ENCODE measurements at regions not wholly inside any gene's neighbourhood (a gene's known extent, or its start where the extent isn't known, plus 50 kb on each side); places are given as distances from the start of the nearest gene placed in this dataset.

DNA sequence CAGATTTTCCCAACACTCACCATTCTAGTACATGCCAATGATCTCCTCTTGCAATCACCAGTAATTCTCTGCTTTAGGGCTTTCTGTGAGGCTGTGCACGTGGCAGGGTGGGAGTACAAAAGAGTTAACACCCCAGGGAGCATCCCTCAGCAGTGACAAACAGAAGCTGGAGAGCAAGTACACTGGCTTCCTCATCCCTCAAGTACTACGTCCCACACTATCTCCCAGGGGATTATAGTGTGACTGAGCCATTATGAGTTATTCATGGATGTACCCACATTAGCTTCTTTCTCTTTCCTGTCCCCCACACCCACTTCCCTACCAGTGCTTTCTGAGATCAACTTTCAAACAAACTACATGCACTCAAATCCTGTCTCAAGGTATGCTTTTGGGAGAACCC lies 1216.5 kb upstream of the AUTS2 start:
- Histone ChIP-seq H3K4me1 (ENCODE audit: insufficient read depth, low read length) (no peaks in the 10 kb centered on the region), H4K20me1 (ENCODE audit: insufficient read depth, low read length) (no peaks in the 10 kb centered on the region), H2AFZ (ENCODE audit: low read length) (no peak overlapping the region), H3K79me2 (ENCODE audit: insufficient read depth, low read length) (no peaks in the 10 kb centered on the region), H3K4me3 (ENCODE audit: insufficient read depth, low read length) (no peak overlapping the region), H3K27me3 (ENCODE audit: insufficient read depth, low read length) (no peaks in the 10 kb centered on the region), H3K4me2 (ENCODE audit: insufficient read depth, low read length) (no peak overlapping the region), H3K36me3 (ENCODE audit: insufficient read depth, low read length) (no peaks in the 10 kb centered on the region), H3K9me3 (ENCODE audit: low read depth, low read length) (no peaks in the 10 kb centered on the region), H3K27ac (ENCODE audit: low read depth, low read length) (no peak overlapping the region)
- no peak for DNase-seq (ENCODE audit: insufficient read length, low spot score, missing footprints)
- TF ChIP-seq, protein P1, sequence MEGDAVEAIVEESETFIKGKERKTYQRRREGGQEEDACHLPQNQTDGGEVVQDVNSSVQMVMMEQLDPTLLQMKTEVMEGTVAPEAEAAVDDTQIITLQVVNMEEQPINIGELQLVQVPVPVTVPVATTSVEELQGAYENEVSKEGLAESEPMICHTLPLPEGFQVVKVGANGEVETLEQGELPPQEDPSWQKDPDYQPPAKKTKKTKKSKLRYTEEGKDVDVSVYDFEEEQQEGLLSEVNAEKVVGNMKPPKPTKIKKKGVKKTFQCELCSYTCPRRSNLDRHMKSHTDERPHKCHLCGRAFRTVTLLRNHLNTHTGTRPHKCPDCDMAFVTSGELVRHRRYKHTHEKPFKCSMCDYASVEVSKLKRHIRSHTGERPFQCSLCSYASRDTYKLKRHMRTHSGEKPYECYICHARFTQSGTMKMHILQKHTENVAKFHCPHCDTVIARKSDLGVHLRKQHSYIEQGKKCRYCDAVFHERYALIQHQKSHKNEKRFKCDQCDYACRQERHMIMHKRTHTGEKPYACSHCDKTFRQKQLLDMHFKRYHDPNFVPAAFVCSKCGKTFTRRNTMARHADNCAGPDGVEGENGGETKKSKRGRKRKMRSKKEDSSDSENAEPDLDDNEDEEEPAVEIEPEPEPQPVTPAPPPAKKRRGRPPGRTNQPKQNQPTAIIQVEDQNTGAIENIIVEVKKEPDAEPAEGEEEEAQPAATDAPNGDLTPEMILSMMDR (IDR thresholded peaks at IDR 0.05; ENCODE audit: extremely low read depth, low read depth, low read length) = no peak

DNA sequence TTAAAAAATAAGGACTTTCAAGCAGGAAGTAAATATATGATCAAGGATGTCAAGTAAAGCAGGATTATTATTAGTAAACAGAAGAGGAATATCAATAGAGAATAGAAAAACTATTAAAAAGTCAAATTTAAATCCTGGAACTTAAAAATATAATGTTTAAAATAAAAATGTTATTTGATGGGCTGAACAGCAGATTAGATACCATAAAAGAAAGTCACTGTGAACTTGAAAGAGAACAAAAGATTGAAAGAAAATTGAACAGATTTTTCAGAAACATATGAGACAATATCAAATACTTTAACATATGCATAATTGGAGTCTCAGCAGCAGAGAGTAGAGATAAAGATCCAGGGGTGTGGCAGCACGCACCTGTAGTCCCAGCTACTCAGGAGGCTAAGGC lies 1213.7 kb upstream of the AUTS2 start:
- Histone ChIP-seq H3K27me3 (ENCODE audit: insufficient read depth, low read length) (no peaks in the 10 kb centered on the region), H3K4me1 (ENCODE audit: insufficient read depth, low read length) (no peaks in the 10 kb centered on the region), H3K4me3 (ENCODE audit: insufficient read depth, low read length) (no peak overlapping the region), H4K20me1 (ENCODE audit: insufficient read depth, low read length) (no peaks in the 10 kb centered on the region), H2AFZ (ENCODE audit: low read length) (no peak overlapping the region), H3K36me3 (ENCODE audit: insufficient read depth, low read length) (no peaks in the 10 kb centered on the region), H3K9me3 (ENCODE audit: low read depth, low read length) (no peaks in the 10 kb centered on the region), H3K79me2 (ENCODE audit: insufficient read depth, low read length) (no peaks in the 10 kb centered on the region), H3K4me2 (ENCODE audit: insufficient read depth, low read length) (no peak overlapping the region), H3K27ac (ENCODE audit: low read depth, low read length) (no peak overlapping the region)
- no peak for DNase-seq (ENCODE audit: insufficient read length, low spot score, missing footprints)
- TF ChIP-seq, protein P1 (IDR thresholded peaks at IDR 0.05; ENCODE audit: extremely low read depth, low read depth, low read length) = no peak

DNA sequence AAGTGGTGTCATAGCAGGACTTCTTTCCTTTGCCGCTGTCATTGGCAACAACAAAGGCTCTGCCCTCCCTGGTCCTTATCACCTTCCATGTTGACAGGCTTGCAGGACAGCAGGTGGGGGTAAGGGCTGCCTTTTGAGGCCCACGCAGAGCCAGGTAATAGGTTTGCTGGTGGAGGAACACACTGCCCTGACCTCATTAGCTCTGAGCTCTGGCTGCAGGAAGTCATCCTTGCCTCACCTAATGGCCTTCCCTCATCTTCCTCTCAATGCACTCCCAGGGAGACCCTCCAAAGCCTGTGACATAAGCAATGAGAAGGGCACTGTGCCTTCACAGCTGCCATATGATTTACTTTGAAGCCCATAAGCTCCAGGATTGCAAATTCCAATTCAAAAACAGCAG lies 1205.2 kb upstream of the AUTS2 start:
- no peak overlapping the region for H3K27ac ChIP-seq (ENCODE audit: low read depth, low read length)
- no peaks in the 10 kb centered on the region for H3K79me2 ChIP-seq (ENCODE audit: insufficient read depth, low read length)
- no peaks in the 10 kb centered on the region for H4K20me1 ChIP-seq (ENCODE audit: insufficient read depth, low read length)
- no peaks in the 10 kb centered on the region for H3K4me1 ChIP-seq (ENCODE audit: insufficient read depth, low read length)
- no peak overlapping the region for H3K4me3 ChIP-seq (ENCODE audit: insufficient read depth, low read length)
- no peak overlapping the region for H3K4me2 ChIP-seq (ENCODE audit: insufficient read depth, low read length)
- DNase-seq (ENCODE audit: insufficient read length, low spot score, missing footprints) = no peak
- H2AFZ ChIP-seq (ENCODE audit: low read length) = no peak overlapping the region
- TF ChIP-seq, protein P1 (IDR thresholded peaks at IDR 0.05; ENCODE audit: extremely low read depth, low read depth, low read length) = no peak
- no peaks in the 10 kb centered on the region for H3K36me3 ChIP-seq (ENCODE audit: insufficient read depth, low read length)
- H3K9me3 ChIP-seq (ENCODE audit: low read depth, low read length) = no peaks in the 10 kb centered on the region
- H3K27me3 ChIP-seq (ENCODE audit: insufficient read depth, low read length) = no peaks in the 10 kb centered on the region

DNA sequence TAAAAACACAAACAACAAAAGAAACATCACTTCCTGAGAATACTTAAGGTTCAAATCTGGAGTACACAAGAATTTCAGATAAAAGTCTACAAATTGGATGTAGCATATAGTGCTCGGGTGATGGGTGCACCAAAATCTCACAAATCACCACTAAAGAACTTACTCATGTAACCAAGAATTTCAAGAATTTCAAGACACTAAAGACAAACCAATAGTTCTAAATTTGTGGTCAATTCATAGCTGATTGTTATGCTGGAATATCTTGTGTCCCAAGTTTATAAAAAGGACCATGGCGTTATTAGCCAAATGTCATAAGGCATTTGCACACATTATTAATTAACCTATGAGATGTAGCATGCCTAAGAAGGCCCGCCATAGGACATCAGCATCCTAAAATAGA lies 1204.1 kb upstream of the AUTS2 start:
- H3K79me2 ChIP-seq (ENCODE audit: insufficient read depth, low read length) = no peaks in the 10 kb centered on the region

More for the DNA sequence above, 1204.1 kb upstream of the AUTS2 start:
- no peak overlapping the region for H2AFZ ChIP-seq (ENCODE audit: low read length)
- no peaks in the 10 kb centered on the region for H3K36me3 ChIP-seq (ENCODE audit: insufficient read depth, low read length)
- no peak overlapping the region for H3K27ac ChIP-seq (ENCODE audit: low read depth, low read length)
- no peak for DNase-seq (ENCODE audit: insufficient read length, low spot score, missing footprints)
- H4K20me1 ChIP-seq (ENCODE audit: insufficient read depth, low read length) = no peaks in the 10 kb centered on the region
- no peak overlapping the region for H3K4me3 ChIP-seq (ENCODE audit: insufficient read depth, low read length)
- H3K27me3 ChIP-seq (ENCODE audit: insufficient read depth, low read length) = no peaks in the 10 kb centered on the region
- no peaks in the 10 kb centered on the region for H3K4me1 ChIP-seq (ENCODE audit: insufficient read depth, low read length)
- no peaks in the 10 kb centered on the region for H3K9me3 ChIP-seq (ENCODE audit: low read depth, low read length)
- TF ChIP-seq, protein P1 (IDR thresholded peaks at IDR 0.05; ENCODE audit: extremely low read depth, low read depth, low read length) = no peak
- H3K4me2 ChIP-seq (ENCODE audit: insufficient read depth, low read length) = no peak overlapping the region

All from osteoblast (primary cell).